Activated CD8-positive, alpha-beta T cell treated with anti-CD3 and anti-CD28 coated beads for 36 hours (primary cell): ENCODE measurements at regions not wholly inside any gene's neighbourhood (a gene's known extent, or its start where the extent isn't known, plus 50 kb on each side); places are given as distances from the start of the nearest gene placed in this dataset.
"Not testable (repeated sequence)": the region's sequence is repeated elsewhere in the genome, so short reads cannot be mapped to it uniquely, and the experiment has no call there.

Experiments used
- ATAC-seq: fragments of 200-7000 bp; cut with Tn5 transposase; one replicate; pipeline ENCODE4 v1.10.0; 2021; ENCODE audit warnings: mild to moderate bottlenecking, moderate library complexity
- CTCF ChIA-PET: fragments of 350-600 bp; sonication (Branson Sonifier 250); formaldehyde crosslinking; loops from one replicate; lab custom pipeline; 2021; ENCODE audit warnings: antibody characterized with exemption; lab: Charles Lee
- POLR2A ChIA-PET: fragments of 350-600 bp; sonication (Branson Sonifier 250); formaldehyde crosslinking; loops from one replicate; lab custom pipeline; 2021; ENCODE audit warnings: antibody characterized with exemption; lab: Charles Lee
- DNase-seq: peaks from one replicate; pipeline ENCODE4 v3.0.0-alpha.2; 2020
- H3K27ac Mint-ChIP-seq: one replicate; pipeline ENCODE4 v1.8.0; 2021; ENCODE audit warnings: mild to moderate bottlenecking, mixed read lengths
- H3K27me3 Mint-ChIP-seq: one replicate; pipeline ENCODE4 v1.8.0; 2021; ENCODE audit warnings: mixed read lengths
- H3K36me3 Mint-ChIP-seq: one replicate; pipeline ENCODE4 v1.8.0; 2021; ENCODE audit warnings: low read depth, mixed read lengths
- H3K4me1 Mint-ChIP-seq: one replicate; pipeline ENCODE4 v1.8.0; 2021; ENCODE audit warnings: low read depth, mixed read lengths
- H3K4me3 Mint-ChIP-seq: one replicate; pipeline ENCODE4 v1.8.0; 2021; ENCODE audit warnings: mild to moderate bottlenecking, moderate library complexity, mixed read lengths
- H3K9me3 Mint-ChIP-seq: one replicate; pipeline ENCODE4 v1.8.0; 2021; ENCODE audit warnings: mixed read lengths
- CTCF ChIP-seq: fragments of 200-600 bp; IDR thresholded peaks from one replicate; pipeline ENCODE4 v1.8.0; 2022; ENCODE audit warnings: antibody characterized with exemption, mild to moderate bottlenecking
- intact Hi-C: fragments of 100-400 bp; cut with micrococcal nuclease; formaldehyde crosslinking; loops from one replicate; pipeline ENCODE4 v1.10.0; 2022

- no peak for TF ChIP-seq CTCF
- no peaks in the 10 kb centered on the region for H3K4me1 Mint-ChIP-seq
- ChIA-PET CTCF (interaction anchor here (0.6 to 1.3 kb wide), 2 partner anchors 33 to 63 kb away, joined by 3 to 4 read pairs; no protein-coding TSS in a partner anchor), POLR2A (no interaction called here)
- no peak overlapping the region for H3K27ac Mint-ChIP-seq
- H3K4me3 Mint-ChIP-seq: no peak overlapping the region
- no peaks in the 10 kb centered on the region for H3K9me3 Mint-ChIP-seq
- DNase-seq: no peak
- H3K27me3 Mint-ChIP-seq: no peaks in the 10 kb centered on the region
- intact Hi-C loops: no loop called here
- no peak for ATAC-seq
- H3K36me3 Mint-ChIP-seq: no peaks in the 10 kb centered on the region
Observed at GRCh38 chr1:185467122-185467521, 150.1 kb upstream of the IVNS1ABP start.

- no peaks in the 10 kb centered on the region for H3K9me3 Mint-ChIP-seq
- no peak overlapping the region for H3K27ac Mint-ChIP-seq
- no peak for TF ChIP-seq CTCF
- DNase-seq (no peak), ATAC-seq (no peak)
- no peaks in the 10 kb centered on the region for H3K36me3 Mint-ChIP-seq
- CTCF ChIA-PET: no interaction called here
- intact Hi-C loops: no loop called here
- H3K27me3 Mint-ChIP-seq: no peaks in the 10 kb centered on the region
- no peaks in the 10 kb centered on the region for H3K4me1 Mint-ChIP-seq
- H3K4me3 Mint-ChIP-seq: no peak overlapping the region
- POLR2A ChIA-PET: no interaction called here
Observed at GRCh38 chr1:185464777-185465176, 147.7 kb upstream of the IVNS1ABP start.

- DNase-seq (no peak), ATAC-seq (no peak)
- intact Hi-C loops: no loop called here
- no peak for TF ChIP-seq CTCF
- Mint-ChIP-seq H3K4me1 (no peaks in the 10 kb centered on the region), H3K27ac (no peak overlapping the region), H3K4me3 (no peak overlapping the region), H3K27me3 (no peaks in the 10 kb centered on the region), H3K9me3 (no peaks in the 10 kb centered on the region), H3K36me3 (no peaks in the 10 kb centered on the region)
- ChIA-PET POLR2A (no interaction called here), CTCF (no interaction called here)
Observed at GRCh38 chr1:185463433-185463832, 146.4 kb upstream of the IVNS1ABP start.

GRCh38 chr1:185463011-185463410 is 146.0 kb upstream of the IVNS1ABP start:
- POLR2A ChIA-PET: no interaction called here

GRCh38 chr1:185460723-185461122 is 143.7 kb upstream of the IVNS1ABP start:
- H3K9me3 Mint-ChIP-seq, H3K27me3 Mint-ChIP-seq, H3K36me3 Mint-ChIP-seq, intact Hi-C loops, H3K27ac Mint-ChIP-seq, H3K4me1 Mint-ChIP-seq, ATAC-seq, CTCF ChIA-PET, H3K4me3 Mint-ChIP-seq, POLR2A ChIA-PET, DNase-seq: not testable (repeated sequence)

More at GRCh38 chr1:185463011-185463410, 146.0 kb upstream of the IVNS1ABP start:
- Mint-ChIP-seq H3K4me1 (no peaks in the 10 kb centered on the region), H3K9me3 (no peaks in the 10 kb centered on the region), H3K27ac (no peak overlapping the region), H3K4me3 (no peak overlapping the region), H3K27me3 (no peaks in the 10 kb centered on the region), H3K36me3 (no peaks in the 10 kb centered on the region)
- intact Hi-C loops: no loop called here
- CTCF ChIA-PET: no interaction called here
- TF ChIP-seq CTCF: no peak
- ATAC-seq (no peak), DNase-seq (no peak)

- Mint-ChIP-seq H3K9me3 (no peaks in the 10 kb centered on the region), H3K4me1 (no peaks in the 10 kb centered on the region), H3K27me3 (no peaks in the 10 kb centered on the region), H3K4me3 (no peak overlapping the region), H3K27ac (no peak overlapping the region), H3K36me3 (no peaks in the 10 kb centered on the region)
- ATAC-seq (no peak), DNase-seq (no peak)
- CTCF ChIA-PET: no interaction called here
- intact Hi-C loops: no loop called here
- POLR2A ChIA-PET: no interaction called here
- TF ChIP-seq CTCF: no peak
Observed at GRCh38 chr1:185459141-185459540, 142.1 kb upstream of the IVNS1ABP start.
